HG02642 (cell line): ENCODE measurements at regions not wholly inside any gene's neighbourhood (a gene's known extent, or its start where the extent isn't known, plus 50 kb on each side); places are given as distances from the start of the nearest gene placed in this dataset.

Experiments used
- ATAC-seq: cut with Tn5 transposase; IDR thresholded peaks from one replicate; pipeline ENCODE4 v1.9.1; 2021; ENCODE audit warnings: mild to moderate bottlenecking; ENCODE audit not compliant: unreplicated experiment, poor library complexity

DNA sequence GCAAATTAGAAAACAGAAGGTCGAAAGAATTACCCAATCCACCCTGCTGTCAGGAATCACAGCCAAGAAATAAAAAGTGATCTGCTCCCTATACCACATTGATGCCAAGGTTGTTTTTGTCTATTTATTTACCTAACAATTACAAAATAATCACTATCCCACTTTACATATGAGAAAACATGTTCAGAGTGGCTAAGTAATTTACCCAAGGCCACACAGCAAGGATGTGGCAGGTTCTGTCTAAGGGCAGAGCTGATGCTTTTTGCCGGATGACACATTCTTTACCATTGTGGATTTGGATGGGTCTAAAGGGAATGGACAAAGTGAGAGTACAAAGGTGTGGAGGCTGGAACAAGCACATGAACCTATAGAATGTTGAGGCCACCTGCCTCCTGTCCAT is 460.7 kb downstream of the INSC start:
- no peak for ATAC-seq

DNA sequence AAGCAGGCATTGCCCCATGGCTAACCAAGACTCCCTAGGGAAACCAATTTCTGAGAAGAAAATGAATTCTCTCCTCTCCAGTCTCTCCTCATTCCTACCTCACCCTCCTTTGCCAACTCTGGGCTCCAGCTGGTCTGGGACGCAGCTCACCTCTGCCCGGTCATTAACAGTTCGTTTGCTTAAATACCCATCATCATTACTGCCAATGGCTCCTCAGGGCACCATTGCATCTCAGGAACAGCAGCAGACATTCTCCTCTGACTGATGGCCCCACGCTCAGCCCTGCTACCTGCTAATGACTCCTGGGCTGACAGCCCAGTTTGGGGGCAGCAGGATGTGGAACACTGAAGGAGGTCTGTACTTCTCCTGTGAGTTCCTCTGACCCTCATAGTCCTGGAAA is 462.0 kb downstream of the INSC start:
- ATAC-seq, result no peak

GRCh38 chr11:15577519-15577918 is 462.8 kb downstream of the INSC start:
- no peak for ATAC-seq

DNA sequence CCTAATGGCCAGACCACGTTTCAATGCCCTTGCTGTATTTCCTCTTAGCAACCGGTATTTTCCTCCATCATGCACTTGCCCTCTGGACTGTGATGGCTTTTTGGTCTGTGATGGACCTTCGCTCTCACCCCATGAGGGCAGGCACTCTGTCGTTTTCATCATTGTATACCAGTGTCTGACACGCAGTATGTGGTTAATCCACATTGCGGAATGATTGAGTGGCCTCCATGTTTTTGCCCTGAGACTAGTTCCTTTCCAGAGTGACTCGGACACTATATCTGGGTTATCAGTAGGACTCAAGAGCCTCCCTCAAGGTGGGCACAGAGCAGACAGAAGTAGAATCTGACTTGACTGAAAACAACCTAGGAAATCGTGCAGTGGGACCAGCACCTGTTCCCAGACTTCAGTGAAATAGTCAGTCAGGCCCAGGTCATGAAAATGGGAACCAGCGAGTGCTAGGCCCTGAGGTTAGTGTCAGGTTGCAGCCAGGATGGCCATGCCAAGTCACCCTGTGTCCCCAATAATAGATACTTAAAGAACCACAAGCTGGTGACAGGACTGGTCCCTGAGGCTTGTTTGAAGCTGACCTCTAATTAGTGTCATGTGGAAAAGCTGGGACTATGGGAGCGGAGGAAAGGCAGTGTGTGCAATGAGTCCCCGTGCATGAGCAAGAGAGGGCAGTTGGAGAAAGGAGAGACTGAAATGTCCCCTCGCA is 464.7 kb downstream of the INSC start:
- no peak for ATAC-seq

DNA sequence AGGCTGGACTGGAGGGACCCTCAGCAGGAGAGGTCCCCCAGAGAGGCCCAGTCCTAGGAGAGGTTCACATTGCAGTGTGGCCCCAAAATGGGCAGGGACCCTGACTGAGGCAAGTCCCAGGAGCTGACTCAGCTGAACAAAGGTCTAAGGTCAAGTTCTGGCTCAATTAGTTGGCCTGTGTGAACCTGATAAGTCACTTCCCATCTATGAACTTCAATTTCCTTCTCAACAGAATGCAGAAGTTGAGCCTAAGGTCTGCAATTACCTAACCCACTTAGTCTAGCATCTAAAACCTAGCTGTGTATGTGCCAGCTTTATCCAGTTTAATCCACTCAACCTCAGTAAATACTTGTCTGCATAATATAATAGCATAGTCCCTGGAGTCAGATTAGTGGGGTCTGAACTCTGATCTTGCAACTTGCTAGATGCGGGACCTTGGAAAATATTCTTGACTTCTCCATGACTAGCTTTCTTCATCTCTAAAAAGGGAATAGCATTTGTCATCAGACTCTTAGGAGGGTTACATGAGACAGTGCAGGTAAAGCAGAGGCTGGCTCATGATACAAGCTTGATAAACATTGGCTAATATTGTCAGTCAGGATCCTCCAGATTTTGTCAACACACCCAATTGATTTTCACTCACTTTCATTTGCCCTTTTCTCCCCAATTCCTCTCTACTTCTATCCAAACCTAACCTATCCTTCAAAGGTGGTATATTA is 465.5 kb downstream of the INSC start:
- ATAC-seq, result no peak

GRCh38 chr11:15580775-15581095 is 466.0 kb downstream of the INSC start:
- no peak for ATAC-seq

- ATAC-seq, result no peak
Measured at GRCh38 chr11:15584158-15584557, 469.4 kb downstream of the INSC start.

DNA sequence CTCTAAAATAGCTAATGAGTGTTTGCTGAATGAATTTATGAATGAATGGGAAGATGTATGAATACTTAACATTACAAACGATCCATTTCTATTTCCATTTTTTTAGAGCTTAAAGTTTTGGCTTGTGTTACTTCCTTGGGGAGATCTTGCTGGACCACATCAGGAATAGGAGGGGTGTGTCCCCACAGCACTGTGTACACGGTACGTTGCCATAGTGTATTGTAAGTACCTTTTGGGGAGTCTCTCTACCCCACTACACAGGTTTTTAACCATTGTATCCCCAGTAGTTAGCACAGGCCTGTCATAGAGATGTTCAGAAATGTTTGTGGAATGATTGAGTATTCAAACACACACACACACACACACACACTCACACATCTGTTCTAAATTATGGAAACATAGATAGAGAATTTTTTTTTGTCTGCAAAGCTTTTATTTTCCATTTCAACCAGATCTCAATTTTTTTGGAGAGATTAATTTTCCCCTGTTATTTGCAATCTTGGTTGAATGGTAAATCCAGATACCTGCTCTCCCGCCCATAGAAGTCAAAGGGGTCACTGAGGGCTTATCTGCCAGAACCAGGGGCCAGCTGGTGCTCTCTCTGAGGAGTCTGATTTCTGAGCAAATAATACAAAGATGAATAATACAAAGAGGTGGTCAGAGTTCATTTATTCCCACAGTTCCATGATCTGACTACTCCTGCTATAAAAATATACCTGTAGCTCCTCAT is 471.0 kb downstream of the INSC start:
- no peak for ATAC-seq

- ATAC-seq, result no peak
Measured at GRCh38 chr11:15586741-15587473, 472.2 kb downstream of the INSC start.

DNA sequence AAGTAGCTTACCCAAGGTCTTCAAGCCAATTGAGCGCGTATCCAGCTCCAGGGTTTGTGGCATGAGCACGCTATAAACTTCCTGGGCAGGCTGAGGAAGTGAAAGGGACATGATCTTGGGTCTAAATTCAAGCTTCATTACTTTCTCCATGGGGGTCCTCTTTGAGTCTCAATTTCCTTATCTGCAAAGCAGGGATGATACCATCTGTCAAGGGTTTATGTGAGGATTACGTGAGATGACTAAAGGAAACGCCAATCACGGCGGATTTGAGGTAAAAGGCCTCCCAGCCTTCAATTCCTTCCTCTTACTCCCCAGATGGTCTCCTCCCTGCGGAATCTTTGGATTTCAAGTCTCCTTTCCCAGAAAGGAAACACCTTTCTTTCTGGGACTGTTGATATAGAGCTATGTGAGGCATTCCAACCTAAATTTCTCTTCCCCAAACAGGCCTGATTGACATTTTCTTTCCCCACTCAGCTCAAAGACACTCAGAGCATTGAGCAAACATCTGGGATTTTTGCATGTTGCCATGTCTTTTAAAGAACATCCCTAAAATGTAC is 474.4 kb downstream of the INSC start:
- no peak for ATAC-seq

DNA sequence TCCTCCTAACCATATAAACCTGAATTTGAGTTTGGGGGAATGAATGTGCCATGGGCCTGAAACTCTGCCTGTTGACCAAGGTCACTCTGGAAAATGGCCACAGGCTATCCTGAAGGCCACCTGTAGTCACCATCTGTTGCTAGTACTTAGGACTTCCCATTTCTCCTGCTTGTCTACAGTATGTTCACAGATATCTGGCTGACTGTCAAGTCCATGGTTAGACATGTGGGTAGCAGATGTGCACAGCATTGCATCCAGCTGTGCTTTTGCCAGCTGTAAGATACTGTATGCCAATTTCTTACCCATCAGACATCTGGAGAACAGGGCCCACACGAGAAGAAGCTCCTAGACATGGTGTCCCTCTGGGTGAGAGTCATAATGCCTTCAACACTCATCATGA is 475.4 kb downstream of the INSC start:
- no peak for ATAC-seq

- ATAC-seq, result no peak
Measured at GRCh38 chr11:15591112-15591537, 476.4 kb downstream of the INSC start.

DNA sequence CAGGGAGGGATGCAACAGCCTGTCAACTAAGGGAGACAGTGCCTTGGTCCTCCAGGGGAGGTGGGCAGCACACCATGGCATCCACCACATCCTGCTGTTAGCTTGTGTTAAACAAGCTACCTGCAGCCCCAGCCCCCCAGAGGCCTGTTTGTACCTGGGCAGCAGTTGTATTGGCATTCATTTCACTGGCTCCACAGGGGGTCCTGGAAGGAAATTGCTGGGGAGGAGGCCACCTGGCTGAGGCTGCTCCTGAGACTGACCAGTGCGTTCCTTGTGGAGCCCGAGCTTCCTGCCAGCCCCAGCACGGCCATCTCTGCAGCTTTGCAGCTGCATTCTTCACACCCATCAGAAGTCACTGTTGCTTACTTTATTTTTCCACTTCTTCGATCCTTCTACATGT is 479.9 kb downstream of the INSC start:
- ATAC-seq, result no peak

DNA sequence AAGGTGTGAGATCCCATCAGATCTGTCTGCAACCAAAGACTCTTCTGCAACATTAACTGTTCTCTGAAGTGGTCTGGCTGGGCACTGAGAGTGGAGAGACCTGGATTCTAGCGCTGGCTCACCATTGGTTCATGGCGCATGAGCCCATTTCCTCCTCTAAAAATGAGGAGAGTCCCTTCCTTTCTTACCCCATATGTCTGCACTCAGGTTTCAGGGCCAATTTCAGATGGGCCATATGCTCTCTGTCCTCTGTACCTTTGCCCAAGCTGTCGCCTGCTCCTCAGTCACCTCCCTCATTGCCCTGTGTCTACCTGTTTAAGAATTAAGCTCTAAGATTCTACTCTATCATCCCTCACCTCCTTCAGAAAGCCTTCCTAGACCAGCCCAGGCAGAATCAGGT is 484.7 kb downstream of the INSC start:
- no peak for ATAC-seq

GRCh38 chr11:15602047-15602446 is 487.3 kb downstream of the INSC start:
- ATAC-seq, result no peak

- no peak for ATAC-seq
Measured at GRCh38 chr11:15602785-15603567, 488.3 kb downstream of the INSC start.

DNA sequence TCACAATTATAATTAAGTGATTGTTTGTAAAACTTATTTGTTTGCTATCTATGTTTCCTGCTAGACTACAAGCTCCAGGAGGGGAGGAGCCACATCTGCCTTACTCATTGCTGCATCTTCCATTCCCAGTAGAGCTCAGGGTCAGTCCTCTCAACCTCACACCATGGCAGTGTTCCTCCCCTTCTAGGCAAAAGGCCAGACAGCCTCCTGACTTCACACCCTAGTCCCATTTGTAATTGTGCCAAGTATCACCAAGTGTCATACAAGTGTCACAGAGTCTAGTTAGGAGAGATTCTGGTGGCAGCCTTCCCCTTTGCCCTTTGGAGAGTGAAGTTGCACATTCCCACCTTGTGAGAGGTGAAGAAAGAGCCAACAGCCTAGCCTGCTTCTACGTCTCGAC is 490.4 kb downstream of the INSC start:
- ATAC-seq, result no peak

GRCh38 chr11:15607361-15608036 is 492.8 kb downstream of the INSC start:
- no peak for ATAC-seq

GRCh38 chr11:15609445-15609844 is 494.7 kb downstream of the INSC start:
- ATAC-seq, result no peak
